ENCODE measurements at regions not wholly inside any gene's neighbourhood (a gene's known extent, or its start where the extent isn't known, plus 50 kb on each side); places are given as distances from the start of the nearest gene placed in this dataset.

DNA sequence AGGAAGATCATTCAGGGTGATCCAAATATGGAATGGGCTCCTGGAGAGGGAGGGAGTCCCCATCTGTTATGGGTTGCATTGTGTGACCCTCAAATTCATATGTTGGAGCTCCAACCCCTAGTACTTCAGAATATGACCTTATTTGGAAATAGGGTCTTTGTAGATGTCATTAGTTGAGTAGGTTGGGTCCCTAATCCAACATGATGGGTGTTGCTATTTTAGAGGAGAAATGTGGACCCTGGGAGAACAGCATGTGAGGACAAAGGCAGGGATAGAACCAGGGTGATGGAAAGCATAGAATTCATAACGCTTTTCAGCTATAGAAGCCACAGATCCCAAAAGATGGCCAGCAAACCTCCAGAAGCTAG, 91.5 kb upstream of the SMNDC1 start:
- DNase-seq (ENCODE audit: low read depth in 3 of 3, low spot score in 1 of 3), result no peak

GRCh38 chr10:110397856-110398255, 93.1 kb upstream of the SMNDC1 start:
- DNase-seq (ENCODE audit: low read depth in 3 of 3, low spot score in 1 of 3), result no peak

DNA sequence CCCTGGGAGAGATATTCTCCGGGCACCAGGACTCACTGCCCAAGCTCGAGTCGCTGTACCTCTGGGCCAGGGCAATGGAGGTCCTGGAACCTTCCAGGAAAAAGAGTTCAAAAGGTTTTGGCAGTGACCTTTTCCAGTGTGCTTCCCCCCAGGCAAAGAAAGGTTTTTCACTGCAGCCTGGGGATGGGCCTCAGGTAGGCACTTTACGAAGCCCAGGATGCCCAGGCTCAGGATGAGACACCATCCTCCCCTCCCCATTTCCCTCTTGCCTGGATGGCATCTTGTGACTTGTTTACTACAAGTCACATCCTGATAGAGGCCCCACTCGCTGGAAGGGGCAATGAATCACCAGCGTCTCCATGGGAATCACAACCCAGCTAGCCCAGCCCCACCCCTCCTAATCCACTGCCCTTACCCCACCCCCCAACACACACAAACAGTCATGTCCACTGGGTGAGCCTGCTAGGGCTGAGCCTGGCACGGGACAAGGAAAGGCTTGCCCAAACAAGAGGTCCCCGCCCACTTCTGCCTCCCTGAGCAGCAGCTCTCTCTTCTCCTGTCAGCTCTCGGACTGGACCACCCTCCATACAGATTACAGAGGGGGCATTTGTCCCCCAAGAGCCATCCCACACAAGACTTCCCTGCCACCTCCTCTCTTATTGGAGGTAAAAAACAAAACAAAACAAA, 93.8 kb upstream of the SMNDC1 start:
- no peak for DNase-seq (ENCODE audit: low read depth in 3 of 3, low spot score in 1 of 3)

DNA sequence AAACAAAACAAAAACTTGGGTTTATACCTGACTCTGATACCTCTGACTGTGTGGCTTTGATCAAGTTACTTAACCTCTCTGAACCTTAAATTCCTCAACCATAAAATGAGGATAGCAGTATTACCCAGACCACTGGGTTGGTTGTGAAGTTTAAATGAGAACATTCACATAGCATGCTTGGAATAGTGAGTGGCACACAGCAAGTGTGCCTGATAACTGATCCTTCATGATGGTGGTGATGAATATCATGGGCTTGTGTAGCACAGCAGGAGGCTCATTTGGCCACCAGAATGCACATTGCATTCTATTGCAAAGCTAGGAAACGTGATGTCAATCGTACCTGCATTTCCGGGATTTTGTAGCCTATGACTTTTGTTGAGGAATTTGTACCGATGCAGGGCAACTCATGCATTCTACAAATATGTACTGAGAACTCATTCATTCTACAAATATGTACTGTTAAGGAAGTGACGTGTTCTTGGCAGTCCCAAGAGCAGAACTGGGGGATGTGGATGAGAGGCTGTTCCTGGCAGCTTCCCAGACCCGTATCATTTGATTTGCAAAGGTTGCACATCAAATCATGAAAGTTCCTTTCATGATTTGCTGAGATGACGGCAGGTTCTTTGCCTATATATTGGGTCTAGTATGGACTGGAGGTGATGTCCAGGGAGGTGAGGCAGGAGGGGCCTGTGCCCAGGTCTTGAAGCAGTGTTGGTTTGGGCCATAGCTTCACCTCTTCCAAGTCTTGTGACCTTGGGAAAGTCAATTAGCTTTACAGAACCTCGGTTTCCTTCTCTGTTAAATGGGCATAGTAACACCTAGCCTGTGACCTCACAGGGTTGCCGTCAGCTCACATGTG, 94.6 kb upstream of the SMNDC1 start:
- no peak for DNase-seq (ENCODE audit: low read depth in 3 of 3, low spot score in 1 of 3)

DNA sequence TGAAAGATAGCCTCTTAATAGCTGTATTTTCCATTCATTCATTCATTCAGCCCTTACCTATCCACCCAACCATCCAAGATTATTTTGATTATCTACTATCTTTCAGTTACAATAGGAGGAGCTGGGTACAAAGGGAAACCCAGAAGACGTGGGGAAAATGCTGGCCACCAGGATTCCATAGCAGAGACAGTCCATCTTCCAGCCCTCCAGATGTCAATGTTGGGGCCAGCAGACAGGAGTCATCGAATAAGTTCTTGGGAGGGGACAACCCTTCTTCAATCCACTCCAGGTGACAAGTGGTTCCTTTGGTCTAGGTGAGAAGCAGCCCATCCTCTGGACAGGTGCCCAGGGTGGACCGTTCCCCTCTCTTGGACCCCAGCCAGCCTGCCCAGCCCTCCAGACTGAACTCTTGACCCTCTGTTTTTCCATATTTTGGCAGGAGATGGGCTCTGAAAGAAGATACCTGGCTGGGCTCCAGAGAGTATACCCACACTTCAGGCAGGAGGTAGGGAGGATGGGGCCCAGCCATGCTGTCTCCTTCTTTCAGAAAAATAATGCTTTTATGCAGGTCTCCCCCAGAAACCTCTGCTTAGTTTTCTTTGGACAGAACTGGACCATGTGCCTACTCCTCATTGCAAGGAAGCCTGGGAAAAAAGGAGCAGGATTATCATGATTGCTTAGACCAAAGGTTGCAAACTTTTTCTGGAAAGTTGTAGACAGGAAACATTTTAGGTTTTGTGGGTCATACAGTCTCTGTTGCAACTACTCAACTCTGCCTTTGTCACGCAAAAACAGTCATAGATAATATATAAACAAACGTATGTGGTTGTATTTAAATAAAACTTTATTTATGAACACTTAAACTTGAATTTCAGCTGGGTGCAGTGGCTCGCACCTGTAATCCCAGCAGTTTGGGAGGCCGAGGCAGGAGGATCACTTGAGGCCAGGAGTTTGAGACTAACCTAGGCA, 95.5 kb upstream of the SMNDC1 start:
- no peak for DNase-seq (ENCODE audit: low read depth in 3 of 3, low spot score in 1 of 3)

GRCh38 chr10:110401401-110402076, 96.2 kb upstream of the DUSP5 start:
- no peak for DNase-seq (ENCODE audit: low read depth in 3 of 3, low spot score in 1 of 3)

DNA sequence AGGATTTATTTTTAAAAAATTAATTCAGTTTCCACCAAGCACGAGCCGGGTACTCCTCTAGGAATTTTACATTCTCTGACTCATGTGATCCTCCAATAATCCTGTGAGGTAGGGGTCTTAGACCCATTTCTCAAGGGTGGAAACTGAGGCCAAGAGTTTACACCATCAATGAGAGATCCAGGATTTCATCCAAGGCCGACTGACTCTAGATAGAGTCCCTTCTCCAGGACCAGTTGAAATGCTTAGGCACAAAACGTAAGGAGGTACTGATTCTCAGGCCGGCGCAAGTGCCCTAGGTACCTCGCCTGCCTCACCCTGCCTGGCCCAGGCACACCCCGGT, 95.7 kb upstream of the DUSP5 start:
- no peak for DNase-seq (ENCODE audit: low read depth in 3 of 3, low spot score in 1 of 3)

DNA sequence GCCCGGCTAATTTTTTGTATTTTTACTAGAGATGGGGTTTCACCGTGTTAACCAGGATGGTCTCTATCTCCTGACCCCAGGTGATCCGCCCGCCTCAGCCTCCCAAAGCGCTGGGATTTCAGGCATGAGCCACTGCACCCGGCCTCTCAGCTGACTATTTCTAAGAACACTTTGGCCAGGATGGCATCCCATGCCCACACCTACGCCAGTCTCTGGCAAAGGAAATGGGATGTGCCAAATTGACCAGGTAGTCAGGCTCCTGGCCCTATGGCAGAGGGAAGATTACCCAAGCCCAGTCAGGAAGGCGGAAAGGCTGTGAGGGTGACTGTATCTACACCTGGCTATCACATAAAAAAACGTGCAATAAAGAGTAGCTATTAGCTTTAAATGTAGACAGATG, 94.1 kb upstream of the DUSP5 start:
- no peak for DNase-seq (ENCODE audit: low read depth in 3 of 3, low spot score in 1 of 3)

- DNase-seq (ENCODE audit: low read depth in 3 of 3, low spot score in 1 of 3), result no peak
Observed at GRCh38 chr10:110404413-110404812, 93.3 kb upstream of the DUSP5 start.

- no peak for DNase-seq (ENCODE audit: low read depth in 3 of 3, low spot score in 1 of 3)
Observed at GRCh38 chr10:110404825-110405224, 92.9 kb upstream of the DUSP5 start.

DNA sequence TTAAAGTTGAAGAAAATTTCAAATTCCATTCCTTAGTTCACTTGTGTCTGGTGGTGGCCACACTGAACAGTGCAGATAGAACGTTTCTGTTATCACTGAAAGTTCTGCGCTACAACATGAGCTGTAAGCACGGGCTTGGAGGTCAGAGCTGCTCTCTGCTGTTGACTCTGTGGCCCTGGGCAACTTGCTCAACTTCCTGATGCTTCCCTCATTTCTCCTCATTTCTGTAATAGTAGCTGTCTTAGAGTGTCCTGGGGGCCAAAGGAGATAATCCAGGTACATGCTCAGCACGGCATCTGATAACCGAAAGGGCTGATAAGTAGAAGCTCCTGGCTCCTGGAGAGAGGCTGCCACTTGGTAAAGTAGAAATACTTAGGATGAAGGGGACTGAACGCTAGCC, 92.3 kb upstream of the DUSP5 start:
- DNase-seq (ENCODE audit: low read depth in 3 of 3, low spot score in 1 of 3), result no peak

- DNase-seq (ENCODE audit: low read depth in 3 of 3, low spot score in 1 of 3), result no peak
Observed at GRCh38 chr10:110407301-110408170, 90.2 kb upstream of the DUSP5 start.

- DNase-seq (ENCODE audit: low read depth in 3 of 3, low spot score in 1 of 3), result no peak
Observed at GRCh38 chr10:110408203-110408871, 89.4 kb upstream of the DUSP5 start.

DNA sequence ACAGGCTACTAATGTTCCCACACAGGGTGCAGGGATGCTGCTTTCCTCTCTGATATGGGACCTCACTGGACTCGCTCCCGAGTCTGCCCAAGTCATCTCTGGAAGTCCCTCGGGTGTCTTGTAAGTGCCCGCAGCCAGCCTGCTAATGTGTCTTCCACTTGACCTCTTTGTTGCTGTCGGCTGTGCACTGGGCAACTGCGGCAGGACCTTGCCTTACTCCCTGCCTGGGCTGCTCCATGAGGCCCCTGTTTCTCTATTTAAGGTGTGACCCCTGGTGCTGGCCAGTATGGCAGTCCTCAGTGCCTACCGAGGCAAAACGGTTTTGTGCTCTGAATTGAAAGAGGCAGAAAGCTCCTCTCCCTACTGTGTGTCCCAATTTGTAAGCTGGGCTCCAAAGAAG, 88.8 kb upstream of the DUSP5 start:
- no peak for DNase-seq (ENCODE audit: low read depth in 3 of 3, low spot score in 1 of 3)

DNA sequence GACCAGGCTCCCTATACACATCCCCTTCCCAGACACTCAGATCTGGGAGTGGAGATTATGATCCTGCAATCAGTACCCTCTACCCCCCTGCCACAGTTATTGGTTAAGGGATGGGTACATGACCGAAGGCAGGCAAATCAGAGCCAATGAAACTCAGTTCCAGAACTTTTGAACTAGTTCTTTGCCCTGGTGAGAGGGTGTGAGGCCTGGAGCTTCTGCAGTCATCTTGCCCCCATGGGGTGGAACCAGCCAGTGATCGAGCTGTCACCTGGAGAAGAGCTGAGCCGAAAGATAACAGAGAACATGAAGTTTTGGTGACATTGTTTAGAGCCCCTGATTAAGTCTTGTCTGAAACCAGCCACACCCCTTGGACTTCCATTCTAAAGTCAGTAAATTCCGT, 88.2 kb upstream of the DUSP5 start:
- no peak for DNase-seq (ENCODE audit: low read depth in 3 of 3, low spot score in 1 of 3)

DNA sequence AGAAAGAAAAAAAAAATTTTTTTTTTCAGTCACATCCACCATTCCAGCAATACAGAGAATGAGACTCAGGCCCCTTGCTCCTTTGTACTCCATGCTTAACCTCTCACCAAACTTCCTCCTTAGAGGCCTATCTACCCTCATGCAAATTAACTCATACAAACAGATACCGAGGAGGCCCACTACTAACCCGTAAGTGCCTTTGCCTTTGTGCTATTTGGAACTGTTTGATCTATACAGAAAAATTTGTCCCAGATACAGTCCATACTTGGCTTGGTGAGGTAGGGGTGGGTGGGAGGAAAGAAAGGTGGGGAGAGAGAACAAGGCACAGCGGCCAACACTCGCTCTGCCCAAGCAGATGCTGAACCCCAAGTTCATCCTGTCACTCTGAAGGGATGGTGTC, 87.8 kb upstream of the DUSP5 start:
- DNase-seq (ENCODE audit: low read depth in 3 of 3, low spot score in 1 of 3), result no peak

DNA sequence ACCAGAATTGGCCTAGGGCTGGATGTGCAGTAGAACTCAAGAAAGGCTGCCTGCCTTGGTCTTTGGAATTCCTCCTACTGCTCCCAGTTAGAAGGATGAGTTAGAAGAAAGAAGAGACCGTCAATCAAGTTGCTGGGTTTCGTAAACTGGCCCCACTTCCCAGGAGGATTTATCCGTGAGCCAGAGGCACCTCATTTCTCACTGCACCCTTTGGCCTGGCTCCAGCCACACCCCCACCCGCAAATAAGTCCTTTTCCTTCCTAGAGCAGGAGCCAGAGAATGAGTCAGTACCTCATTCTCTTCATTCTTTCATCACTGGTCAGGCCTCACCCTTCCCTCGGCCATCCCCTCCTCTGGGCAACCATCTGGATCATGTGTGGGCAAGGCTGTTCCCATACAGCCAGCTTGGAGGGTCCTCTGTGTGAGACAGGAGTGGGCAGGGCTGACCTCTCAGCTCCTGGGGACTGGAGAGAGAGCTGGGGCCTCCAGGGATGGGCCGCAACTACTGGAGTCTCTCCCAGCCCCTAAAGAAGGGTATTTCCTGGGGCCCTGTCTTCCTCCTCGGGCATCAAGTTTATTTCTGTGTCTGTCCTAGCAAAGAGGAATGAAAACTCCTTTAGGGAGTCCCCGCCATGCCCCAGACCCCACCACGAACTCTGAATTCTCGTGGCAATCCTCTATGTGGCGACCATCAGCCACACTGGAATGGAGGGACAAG, 87.2 kb upstream of the DUSP5 start:
- DNase-seq (ENCODE audit: low read depth in 3 of 3, low spot score in 1 of 3), result no peak

DNA sequence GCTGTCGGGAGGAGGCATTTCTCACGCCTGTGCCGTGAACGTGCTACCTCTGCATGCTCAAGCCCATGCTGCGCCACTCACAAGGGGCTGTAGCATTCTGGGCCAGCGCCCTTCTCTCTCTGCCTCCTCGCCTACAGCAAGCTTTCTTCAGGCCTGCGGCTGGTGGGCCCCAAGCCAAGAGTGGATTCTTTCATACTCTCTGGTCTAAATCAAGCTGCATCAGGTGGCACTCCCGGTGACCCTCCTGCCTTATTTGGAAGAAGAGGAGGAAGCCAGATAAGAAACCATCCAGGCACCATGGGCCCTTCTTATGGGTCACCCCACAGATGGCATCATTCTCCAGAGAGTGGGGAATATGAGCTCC, 86.7 kb upstream of the DUSP5 start:
- no peak for DNase-seq (ENCODE audit: low read depth in 3 of 3, low spot score in 1 of 3)

Measured in stimulated activated CD4-positive, alpha-beta T cell treated with anti-CD3 and anti-CD28 coated beads, TNF-alpha, amount 100 ng/mL, for 1 hour (primary cell).